IgD-negative memory B cell (primary cell): ENCODE measurements at regions not wholly inside any gene's neighbourhood (a gene's known extent, or its start where the extent isn't known, plus 50 kb on each side); places are given as distances from the start of the nearest gene placed in this dataset.

Experiments used
- H3K27ac Mint-ChIP-seq, 3 donors: one replicate each; pipeline ENCODE4 v1.8.0; 2020 to 2022; ENCODE audit warnings: mild to moderate bottlenecking in 3 of 3, mixed read lengths in 3 of 3, moderate library complexity in 1 of 3
- H3K27me3 Mint-ChIP-seq: one replicate; pipeline ENCODE4 v1.8.0; 2021; ENCODE audit warnings: mixed read lengths
- H3K36me3 Mint-ChIP-seq: one replicate; pipeline ENCODE4 v1.8.0; 2020; ENCODE audit warnings: mild to moderate bottlenecking, mixed read lengths
- H3K4me1 Mint-ChIP-seq, 3 donors: one replicate each; pipeline ENCODE4 v1.8.0; 2020 to 2022; ENCODE audit warnings: mixed read lengths in 3 of 3, mild to moderate bottlenecking in 1 of 3
- H3K4me3 Mint-ChIP-seq, 4 donors: one replicate each; pipeline ENCODE4 v1.8.0; 2020 to 2022; ENCODE audit warnings: mild to moderate bottlenecking in 4 of 4, mixed read lengths in 4 of 4, moderate library complexity in 3 of 4
- H3K9me3 Mint-ChIP-seq, 3 donors: one replicate each; pipeline ENCODE4 v1.8.0; 2020 to 2021; ENCODE audit warnings: mixed read lengths in 3 of 3, mild to moderate bottlenecking in 1 of 3

DNA sequence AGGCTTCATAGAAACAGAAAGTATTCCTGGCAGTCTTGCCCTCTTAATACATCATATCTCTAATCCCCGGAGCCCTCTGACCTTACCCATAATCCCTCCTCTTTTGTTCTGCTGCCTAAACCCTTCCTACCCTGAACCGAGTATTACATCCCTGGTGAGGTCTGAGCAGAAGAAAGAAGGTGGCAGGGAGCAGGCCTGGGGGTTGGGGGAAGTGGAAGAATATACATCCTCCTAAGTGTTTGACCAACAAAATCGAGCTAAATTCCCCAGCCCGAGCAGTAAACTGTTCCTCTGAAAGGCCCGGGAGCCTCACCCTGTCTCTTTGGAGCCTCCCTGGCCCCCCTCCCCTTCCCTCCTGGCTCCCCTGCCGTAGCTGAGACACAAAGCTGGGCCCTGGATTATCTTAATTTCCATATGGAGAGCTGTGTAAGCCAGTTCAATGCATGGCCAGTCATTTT is 192.6 kb upstream of the LHX5 start:
- Mint-ChIP-seq H3K4me3 (no peak overlapping the region), H3K36me3 (no peaks in the 10 kb centered on the region), H3K4me1 (no peaks in the 10 kb centered on the region), H3K9me3 (peaks cover 0 to 2% (median 0%) of the 10 kb centered on the region in 3 donors), H3K27ac (no peak overlapping the region), H3K27me3 (peaks cover 28% of the 10 kb centered on the region)

- peaks cover 24% of the 10 kb centered on the region for H3K27me3 Mint-ChIP-seq
- H3K36me3 Mint-ChIP-seq = no peaks in the 10 kb centered on the region
- no peaks in the 10 kb centered on the region for H3K4me1 Mint-ChIP-seq
These were observed 191.7 kb upstream of the LHX5 start for GRCh38 chr12:113663396-113663795.

DNA sequence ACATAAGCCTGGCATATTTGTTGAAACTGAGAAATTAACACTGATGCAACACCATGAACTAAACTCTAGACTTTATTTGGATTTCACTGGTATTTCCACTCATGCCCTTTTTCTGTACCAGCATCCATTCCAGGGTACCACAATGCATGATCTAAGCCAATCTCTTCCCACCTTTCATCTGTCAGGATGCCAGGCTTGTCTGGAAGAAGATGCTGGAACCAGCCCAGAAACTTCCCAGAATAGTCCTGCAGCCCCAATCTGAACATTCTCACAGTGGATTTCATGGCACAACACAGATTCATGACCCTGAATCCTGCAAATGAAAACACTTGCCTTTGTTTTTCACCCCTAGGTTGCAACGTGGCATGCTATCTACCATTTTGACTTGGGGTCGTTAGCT is 189.3 kb upstream of the LHX5 start:
- Mint-ChIP-seq H3K9me3 (peaks cover 2 to 9% (median 4%) of the 10 kb centered on the region in 3 donors), H3K36me3 (no peaks in the 10 kb centered on the region), H3K27ac (no peak overlapping the region), H3K4me1 (no peaks in the 10 kb centered on the region), H3K27me3 (peaks cover 7% of the 10 kb centered on the region), H3K4me3 (no peak overlapping the region)

More at GRCh38 chr12:113663396-113663795, 191.7 kb upstream of the LHX5 start:
- Mint-ChIP-seq H3K4me3 (no peak overlapping the region), H3K27ac (no peak overlapping the region), H3K9me3 (peaks cover 0 to 2% (median 2%) of the 10 kb centered on the region in 3 donors)

- Mint-ChIP-seq H3K4me1 (no peaks in the 10 kb centered on the region), H3K9me3 (peaks cover 5 to 17% (median 6%) of the 10 kb centered on the region in 3 donors), H3K27me3 (peaks cover 5% of the 10 kb centered on the region), H3K4me3 (no peak overlapping the region), H3K27ac (no peak overlapping the region), H3K36me3 (no peaks in the 10 kb centered on the region)
These were observed 187.7 kb upstream of the LHX5 start for GRCh38 chr12:113659416-113659815.

DNA sequence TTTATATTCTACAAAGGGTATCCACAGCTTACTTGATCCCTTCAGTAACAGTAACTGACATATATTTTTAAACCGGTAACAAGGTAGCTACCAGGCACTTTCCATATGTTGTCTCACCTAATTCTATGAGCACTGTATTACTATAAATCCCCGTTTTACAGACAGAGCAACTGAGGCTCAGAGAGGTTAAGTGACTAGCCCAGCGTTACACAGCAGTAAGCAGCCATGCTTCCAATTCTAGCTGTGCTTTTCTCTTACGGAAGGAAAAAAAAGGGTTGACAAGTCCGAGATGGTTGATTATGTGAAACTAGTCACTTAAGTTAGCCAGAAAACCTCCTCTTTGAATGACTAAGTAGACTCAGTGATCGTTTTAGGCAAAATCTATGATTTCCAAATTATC is 187.3 kb upstream of the LHX5 start:
- H3K4me1 Mint-ChIP-seq = no peaks in the 10 kb centered on the region
- H3K27ac Mint-ChIP-seq = no peak overlapping the region
- peaks cover 5% of the 10 kb centered on the region for H3K27me3 Mint-ChIP-seq
- H3K36me3 Mint-ChIP-seq = no peaks in the 10 kb centered on the region
- peaks cover 5 to 19% (median 6%) of the 10 kb centered on the region in 3 donors for H3K9me3 Mint-ChIP-seq
- no peak overlapping the region for H3K4me3 Mint-ChIP-seq

DNA sequence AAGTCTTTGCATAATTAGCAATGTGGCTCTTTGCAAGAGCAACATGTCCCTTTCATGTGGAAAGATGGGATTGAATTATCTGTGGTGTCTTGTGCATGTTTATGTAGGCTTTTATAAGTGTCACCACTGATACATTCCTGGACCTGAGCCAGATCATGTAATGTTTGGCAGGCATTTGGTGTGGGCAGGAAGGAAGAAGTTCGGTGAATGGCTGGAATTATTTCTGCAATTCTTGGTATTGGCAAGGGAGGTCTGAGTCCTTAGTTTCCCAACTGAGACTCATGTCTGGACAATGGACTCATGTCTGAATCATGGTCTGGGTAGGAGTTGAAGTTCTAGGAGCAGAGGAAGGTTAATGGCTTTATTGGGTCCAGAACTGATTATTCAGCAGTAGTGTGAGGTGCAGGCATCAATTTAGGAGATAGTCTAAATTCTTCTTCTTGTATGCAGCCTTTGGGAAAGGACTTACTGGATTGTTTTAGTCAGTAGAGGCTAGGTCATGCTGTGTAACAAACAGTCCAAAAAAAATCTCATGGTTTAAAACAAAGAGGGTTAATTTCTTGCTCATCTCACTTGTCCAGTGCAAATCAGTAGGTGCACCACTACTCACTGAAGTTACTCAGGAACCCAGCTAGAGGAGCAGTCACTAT is 186.5 kb upstream of the LHX5 start:
- no peaks in the 10 kb centered on the region for H3K36me3 Mint-ChIP-seq
- H3K27me3 Mint-ChIP-seq = peaks cover 8% of the 10 kb centered on the region
- H3K4me1 Mint-ChIP-seq = no peaks in the 10 kb centered on the region
- no peak overlapping the region for H3K27ac Mint-ChIP-seq
- H3K4me3 Mint-ChIP-seq = no peak overlapping the region
- peaks cover 8 to 27% (median 8%) of the 10 kb centered on the region in 3 donors for H3K9me3 Mint-ChIP-seq

DNA sequence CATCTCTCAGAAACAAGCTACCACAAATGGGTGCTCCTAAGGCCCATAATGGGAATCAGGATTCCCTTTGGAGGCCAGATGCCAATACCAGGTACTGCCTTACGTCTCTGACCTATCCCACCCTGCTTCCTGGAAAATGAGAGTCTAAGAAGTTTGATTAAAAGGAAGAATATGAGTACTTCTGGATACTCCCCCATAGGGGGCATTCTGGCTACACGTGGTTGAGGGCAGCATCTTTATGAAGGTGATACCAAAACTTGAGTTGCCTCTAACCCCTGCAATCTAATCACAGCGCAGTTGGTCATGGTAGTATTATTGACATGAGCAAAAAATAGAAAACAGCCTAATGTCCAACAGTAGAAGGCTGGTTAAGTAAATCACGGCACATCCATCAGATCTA is 184.2 kb upstream of the LHX5 start:
- H3K4me1 Mint-ChIP-seq = no peaks in the 10 kb centered on the region

DNA sequence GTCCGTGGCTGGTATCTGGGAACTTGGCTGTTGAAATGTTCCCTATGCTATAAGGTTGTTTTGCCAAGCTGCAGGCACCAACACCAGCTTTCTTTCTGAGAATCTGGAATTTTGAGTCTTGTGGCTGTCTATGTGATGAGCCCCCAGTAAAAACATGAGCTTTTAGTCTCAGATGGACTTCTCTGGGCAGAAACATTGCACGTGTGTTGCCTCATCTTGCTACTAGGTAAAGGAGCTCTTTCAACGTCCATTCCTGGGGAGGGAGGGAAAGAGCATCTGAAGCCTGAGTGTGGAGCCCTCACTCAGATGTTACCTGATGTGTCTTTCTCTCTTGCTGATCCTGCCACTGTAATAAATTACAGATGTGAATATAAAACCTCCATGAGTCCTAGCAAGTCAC is 183.8 kb upstream of the LHX5 start:
- Mint-ChIP-seq H3K36me3 (no peaks in the 10 kb centered on the region), H3K9me3 (peaks cover 8 to 31% (median 11%) of the 10 kb centered on the region in 3 donors), H3K27me3 (peaks cover 3% of the 10 kb centered on the region), H3K27ac (no peak overlapping the region), H3K4me3 (no peak overlapping the region), H3K4me1 (no peaks in the 10 kb centered on the region)

More for the DNA sequence above, 184.2 kb upstream of the LHX5 start:
- peaks cover 8 to 31% (median 11%) of the 10 kb centered on the region in 3 donors for H3K9me3 Mint-ChIP-seq
- H3K36me3 Mint-ChIP-seq = no peaks in the 10 kb centered on the region
- no peak overlapping the region for H3K27ac Mint-ChIP-seq
- no peak overlapping the region for H3K4me3 Mint-ChIP-seq
- H3K27me3 Mint-ChIP-seq = peaks cover 3% of the 10 kb centered on the region

DNA sequence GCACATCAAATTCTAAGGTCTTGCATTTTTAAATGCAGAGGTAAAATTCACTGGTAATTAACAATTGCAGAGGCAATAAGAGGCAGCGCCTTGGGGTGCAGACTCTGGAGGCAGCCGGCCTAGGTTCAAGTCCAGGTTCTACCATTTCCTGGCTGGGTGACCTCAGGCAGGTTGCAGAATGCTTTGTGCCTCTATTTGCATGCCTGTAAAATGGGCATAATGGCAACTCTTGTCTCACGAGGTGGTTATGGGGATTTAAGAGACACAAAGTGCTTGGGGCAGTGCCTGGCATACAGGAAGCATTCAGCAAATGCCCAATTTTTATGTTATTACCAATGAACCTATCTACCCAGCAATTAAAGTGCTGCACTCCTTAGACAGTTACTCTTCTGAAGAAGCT is 180.0 kb upstream of the LHX5 start:
- Mint-ChIP-seq H3K9me3 (peaks cover 8 to 22% (median 10%) of the 10 kb centered on the region in 3 donors), H3K36me3 (no peaks in the 10 kb centered on the region), H3K27ac (no peak overlapping the region), H3K4me3 (no peak overlapping the region), H3K4me1 (no peaks in the 10 kb centered on the region), H3K27me3 (peaks cover 17% of the 10 kb centered on the region)

DNA sequence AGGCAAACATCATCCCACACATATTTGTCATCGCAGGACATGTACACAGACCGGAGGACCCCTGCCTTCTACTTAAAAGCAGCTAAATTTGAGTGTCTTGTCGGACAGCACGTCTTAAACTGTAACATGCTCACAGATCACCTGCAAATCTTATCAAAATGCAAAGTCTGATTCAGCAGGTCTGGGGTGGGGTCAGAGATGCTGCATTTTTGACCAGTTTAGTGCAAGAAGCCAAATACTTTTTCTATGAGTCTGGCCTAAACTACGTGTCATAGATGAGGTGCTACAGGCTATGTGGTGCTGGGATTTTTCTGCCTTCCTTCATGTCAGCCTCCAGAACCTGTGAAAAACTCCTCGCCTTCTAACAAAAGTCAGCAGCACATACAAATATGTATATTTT is 178.8 kb upstream of the LHX5 start:
- Mint-ChIP-seq H3K4me1 (no peaks in the 10 kb centered on the region), H3K36me3 (no peaks in the 10 kb centered on the region), H3K27me3 (peaks cover 18% of the 10 kb centered on the region), H3K9me3 (peaks cover 6 to 20% (median 6%) of the 10 kb centered on the region in 3 donors), H3K27ac (no peak overlapping the region), H3K4me3 (no peak overlapping the region)

DNA sequence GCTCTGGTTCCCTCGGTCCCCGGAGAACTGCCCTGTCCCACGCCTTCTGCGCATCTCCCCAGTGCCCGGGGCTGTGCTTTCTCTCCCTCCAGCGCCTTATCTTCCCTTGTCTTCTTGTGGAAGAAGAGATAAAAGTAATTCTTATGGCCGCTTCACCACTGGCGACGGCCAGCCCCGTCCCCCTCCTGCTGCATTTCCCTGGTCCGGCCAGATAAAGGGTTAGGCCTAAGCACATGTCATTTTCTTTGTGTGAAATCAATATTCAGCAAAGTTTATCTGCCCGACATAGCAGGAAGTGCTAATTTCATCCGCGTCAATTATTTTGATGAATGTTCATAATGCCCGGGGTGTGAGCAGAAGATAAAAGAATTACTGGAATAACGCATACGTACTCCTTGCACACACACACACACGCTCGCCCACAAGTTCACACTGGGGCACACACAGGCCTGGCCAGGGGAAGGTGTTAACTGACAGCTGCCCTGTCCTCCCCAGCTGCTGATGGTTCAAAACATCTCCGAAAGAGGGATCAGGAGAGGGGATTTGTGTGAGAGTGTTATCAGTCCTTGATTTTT is 177.7 kb upstream of the LHX5 start:
- no peak overlapping the region for H3K27ac Mint-ChIP-seq
- no peaks in the 10 kb centered on the region for H3K36me3 Mint-ChIP-seq
- peaks cover 3 to 14% (median 5%) of the 10 kb centered on the region in 3 donors for H3K9me3 Mint-ChIP-seq
- H3K27me3 Mint-ChIP-seq = peaks cover 21% of the 10 kb centered on the region
- H3K4me3 Mint-ChIP-seq = no peak overlapping the region
- H3K4me1 Mint-ChIP-seq = no peaks in the 10 kb centered on the region

DNA sequence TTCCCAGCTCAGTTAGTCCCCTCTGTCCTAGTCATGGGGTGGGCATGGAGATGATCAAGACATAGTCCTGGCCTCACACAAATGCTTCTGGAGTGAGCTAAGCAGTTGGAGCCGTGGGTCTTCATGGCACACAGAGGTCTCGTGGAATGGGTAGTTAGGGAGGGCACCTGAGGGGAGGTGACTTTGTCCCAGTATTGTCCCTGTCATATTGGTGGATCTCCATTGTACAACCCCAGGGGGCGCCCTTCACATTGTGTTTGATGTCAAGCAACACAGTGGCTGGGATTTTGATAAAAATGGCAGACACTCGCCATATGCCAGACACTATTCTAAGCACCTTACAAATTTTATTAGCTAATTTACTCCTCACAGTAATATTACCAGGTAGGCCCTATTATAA is 175.4 kb upstream of the LHX5 start:
- no peaks in the 10 kb centered on the region for H3K4me1 Mint-ChIP-seq
- H3K27me3 Mint-ChIP-seq = peaks cover 25% of the 10 kb centered on the region
- no peaks in the 10 kb centered on the region for H3K36me3 Mint-ChIP-seq
- H3K27ac Mint-ChIP-seq = peak overlapping the region in 1 of 3 donors; percentile 43
- H3K4me3 Mint-ChIP-seq = no peak overlapping the region
- no peaks in the 10 kb centered on the region for H3K9me3 Mint-ChIP-seq

GRCh38 chr12:113645603-113646002 is 173.9 kb upstream of the LHX5 start:
- Mint-ChIP-seq H3K36me3 (no peaks in the 10 kb centered on the region), H3K4me1 (no peaks in the 10 kb centered on the region), H3K27ac (no peak overlapping the region), H3K27me3 (peaks cover 31% of the 10 kb centered on the region), H3K4me3 (no peak overlapping the region), H3K9me3 (no peaks in the 10 kb centered on the region)

DNA sequence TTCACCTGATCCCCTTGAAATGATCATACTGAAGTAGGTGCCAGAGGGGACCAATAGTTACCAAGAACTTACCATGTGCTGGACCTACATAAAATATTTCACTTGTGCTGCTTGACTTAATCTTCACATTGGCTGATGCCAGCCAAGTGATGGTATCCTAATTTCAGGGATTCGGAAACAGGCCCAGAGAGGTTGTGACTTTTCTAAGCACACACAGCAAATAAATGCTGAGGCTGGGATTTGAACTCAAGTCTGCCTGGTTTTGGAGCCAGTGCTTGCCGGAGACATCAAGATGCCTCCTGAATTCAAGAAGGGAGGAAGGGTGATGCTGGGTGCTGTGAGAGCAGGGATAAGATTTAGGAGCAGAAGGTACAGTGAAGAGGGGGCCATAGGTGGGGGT is 173.5 kb upstream of the LHX5 start:
- Mint-ChIP-seq H3K9me3 (no peaks in the 10 kb centered on the region), H3K4me3 (no peak overlapping the region), H3K36me3 (no peaks in the 10 kb centered on the region), H3K27ac (no peak overlapping the region), H3K27me3 (peaks cover 31% of the 10 kb centered on the region), H3K4me1 (no peaks in the 10 kb centered on the region)

- Mint-ChIP-seq H3K36me3 (peaks cover 1% of the 10 kb centered on the region), H3K4me1 (no peaks in the 10 kb centered on the region), H3K27ac (no peak overlapping the region), H3K4me3 (peak overlapping the region in 1 of 4 donors; percentile 80), H3K27me3 (peaks cover 36% of the 10 kb centered on the region), H3K9me3 (peaks cover 0 to 6% (median 0%) of the 10 kb centered on the region in 3 donors)
These were observed 171.7 kb upstream of the LHX5 start for GRCh38 chr12:113643177-113643974.
